Osteocyte (in vitro differentiated cells): ENCODE measurements at regions not wholly inside any gene's neighbourhood (a gene's known extent, or its start where the extent isn't known, plus 50 kb on each side); places are given as distances from the start of the nearest gene placed in this dataset.

Source experiments
- DNase-seq: peaks from one replicate; pipeline ENCODE4 v3.0.0; 2021; ENCODE audit warnings: mixed read lengths; ENCODE audit not compliant: unreplicated experiment; ENCODE audit errors: extremely low spot score
- H3K27ac Mint-ChIP-seq: one replicate; pipeline ENCODE4 v1.8.0; 2021; ENCODE audit warnings: mild to moderate bottlenecking, mixed read lengths; ENCODE audit not compliant: unreplicated experiment
- H3K27me3 Mint-ChIP-seq: one replicate; pipeline ENCODE4 v1.8.0; 2021; ENCODE audit warnings: mixed read lengths; ENCODE audit not compliant: unreplicated experiment
- H3K36me3 Mint-ChIP-seq: one replicate; pipeline ENCODE4 v1.8.0; 2021; ENCODE audit warnings: mixed read lengths; ENCODE audit not compliant: unreplicated experiment
- H3K4me1 Mint-ChIP-seq: one replicate; pipeline ENCODE4 v1.8.0; 2021; ENCODE audit warnings: mixed read lengths; ENCODE audit not compliant: unreplicated experiment
- H3K4me3 Mint-ChIP-seq: one replicate; pipeline ENCODE4 v1.8.0; 2021; ENCODE audit warnings: mild to moderate bottlenecking, moderate library complexity, mixed read lengths; ENCODE audit not compliant: unreplicated experiment
- H3K9me3 Mint-ChIP-seq: one replicate; pipeline ENCODE4 v1.8.0; 2021; ENCODE audit warnings: mixed read lengths; ENCODE audit not compliant: unreplicated experiment
- CTCF ChIP-seq: fragments of 200-600 bp; sonication (generic); IDR thresholded peaks from 2 replicates; pipeline ENCODE4 v1.5.0; 2021; ENCODE audit warnings: antibody characterized with exemption, mild to moderate bottlenecking, moderate library complexity

GRCh38 chr1:208413006-208413405, 168.8 kb upstream of the PLXNA2 start:
- DNase-seq: no peak
- no peak for TF ChIP-seq CTCF
- Mint-ChIP-seq H3K36me3 (no peaks in the 10 kb centered on the region), H3K9me3 (no peaks in the 10 kb centered on the region), H3K27ac (no peak overlapping the region), H3K4me1 (no peaks in the 10 kb centered on the region), H3K27me3 (peaks cover 3% of the 10 kb centered on the region), H3K4me3 (no peak overlapping the region)

DNA sequence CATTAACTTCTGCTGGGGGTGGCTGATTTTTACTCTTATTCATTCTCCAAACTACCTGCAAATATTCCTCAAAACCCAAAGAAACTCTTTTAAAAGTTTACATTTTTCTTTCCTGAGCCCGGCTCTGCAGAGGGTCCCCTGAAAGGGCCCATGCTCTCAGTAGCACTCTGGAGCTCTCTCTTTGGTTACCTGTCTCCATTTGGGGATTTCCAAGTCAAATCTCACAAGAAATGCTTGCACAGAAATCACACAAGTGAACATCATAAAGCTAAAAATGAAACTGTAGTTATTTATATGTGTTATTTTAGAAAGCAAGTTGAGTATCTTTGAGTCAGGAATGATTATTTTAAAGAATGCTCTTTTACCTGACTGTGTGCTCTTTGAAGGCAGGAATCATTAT, 174.5 kb upstream of the PLXNA2 start:
- TF ChIP-seq CTCF: no peak
- H3K36me3 Mint-ChIP-seq: no peaks in the 10 kb centered on the region
- H3K9me3 Mint-ChIP-seq: no peaks in the 10 kb centered on the region
- no peak overlapping the region for H3K27ac Mint-ChIP-seq
- H3K4me1 Mint-ChIP-seq: no peaks in the 10 kb centered on the region
- peaks cover 3% of the 10 kb centered on the region for H3K27me3 Mint-ChIP-seq
- H3K4me3 Mint-ChIP-seq: no peak overlapping the region
- DNase-seq: no peak

- no peak for DNase-seq
- no peak for TF ChIP-seq CTCF
- no peaks in the 10 kb centered on the region for H3K36me3 Mint-ChIP-seq
- peaks cover 3% of the 10 kb centered on the region for H3K27me3 Mint-ChIP-seq
- H3K4me1 Mint-ChIP-seq: no peaks in the 10 kb centered on the region
- no peak overlapping the region for H3K4me3 Mint-ChIP-seq
- H3K27ac Mint-ChIP-seq: no peak overlapping the region
- H3K9me3 Mint-ChIP-seq: no peaks in the 10 kb centered on the region
Observed at GRCh38 chr1:208419746-208420420, 175.7 kb upstream of the PLXNA2 start.

GRCh38 chr1:208420696-208421095, 176.5 kb upstream of the PLXNA2 start:
- TF ChIP-seq CTCF: no peak
- no peak overlapping the region for H3K27ac Mint-ChIP-seq
- no peaks in the 10 kb centered on the region for H3K36me3 Mint-ChIP-seq
- no peaks in the 10 kb centered on the region for H3K4me1 Mint-ChIP-seq
- peaks cover 3% of the 10 kb centered on the region for H3K27me3 Mint-ChIP-seq
- H3K9me3 Mint-ChIP-seq: no peaks in the 10 kb centered on the region
- H3K4me3 Mint-ChIP-seq: no peak overlapping the region
- no peak for DNase-seq

DNA sequence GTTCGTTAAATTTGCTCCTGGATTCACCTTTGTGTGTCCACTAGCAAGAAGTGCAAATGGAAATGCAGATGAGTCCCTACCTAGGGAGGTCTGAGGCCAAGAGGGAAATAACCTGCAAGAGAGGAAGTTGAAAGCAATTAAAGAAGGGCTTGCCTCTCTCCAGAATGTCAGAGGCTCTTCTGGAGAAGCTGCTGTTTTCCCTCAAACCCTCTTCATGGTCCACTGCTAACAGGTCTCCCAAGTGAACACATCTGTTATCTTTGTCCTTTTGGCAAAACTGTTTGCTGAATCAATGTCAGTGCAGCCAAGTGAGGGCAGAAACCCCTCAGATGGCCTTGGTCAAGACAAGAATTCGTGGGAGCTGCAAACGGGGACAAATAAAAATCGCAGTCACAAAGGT, 177.3 kb upstream of the PLXNA2 start:
- no peak for DNase-seq
- no peaks in the 10 kb centered on the region for H3K36me3 Mint-ChIP-seq
- TF ChIP-seq CTCF: no peak
- no peak overlapping the region for H3K27ac Mint-ChIP-seq
- H3K4me1 Mint-ChIP-seq: no peaks in the 10 kb centered on the region
- H3K27me3 Mint-ChIP-seq: peaks cover 3% of the 10 kb centered on the region
- H3K4me3 Mint-ChIP-seq: no peak overlapping the region
- no peaks in the 10 kb centered on the region for H3K9me3 Mint-ChIP-seq
